H1 (cell line): ENCODE measurements at regions not wholly inside any gene's neighbourhood (a gene's known extent, or its start where the extent isn't known, plus 50 kb on each side); places are given as distances from the start of the nearest gene placed in this dataset.

Experiments
- CTCF ChIA-PET: fragments of 300-600 bp; sonication (Branson Sonifier 250); formaldehyde crosslinking; loops from one replicate; lab custom pipeline; 2021; ENCODE audit not compliant: partially characterized antibody; lab: Charles Lee
- POLR2A ChIA-PET: fragments of 300-600 bp; sonication (Branson Sonifier 250); formaldehyde crosslinking; loops from one replicate; lab custom pipeline; 2021; ENCODE audit warnings: inconsistent platforms; ENCODE audit not compliant: partially characterized antibody; lab: Charles Lee
- DNase-seq, 2 experiments: peaks; one replicate each; pipeline versions ENCODE4 v3.0.0 to v3.0.0-alpha.2; 2010 to 2022; ENCODE audit warnings: low spot score in 2 of 2, low read depth in 1 of 2, mixed read lengths in 1 of 2
- FAIRE-seq: peaks from 2 replicates; lab custom pipeline; 2011; peaks lifted over from hg19 to GRCh38; lab: Jason Lieb, UNC
- H2AFZ ChIP-seq: 2 replicates; pipeline ENCODE4 v1.8.1; 2012; ENCODE audit warnings: low read length, inconsistent platforms
- H2AK5ac ChIP-seq: 2 replicates; pipeline ENCODE4 v1.6.1; 2013; ENCODE audit warnings: low read depth, low read length
- H2BK120ac ChIP-seq: replicated peaks from 2 replicates; pipeline ENCODE3; 2013; ENCODE audit warnings: low read depth, low read length, inconsistent platforms
- H2BK12ac ChIP-seq: 2 replicates; pipeline ENCODE4 v1.6.1; 2013; ENCODE audit warnings: low read depth, low read length
- H2BK15ac ChIP-seq: 2 replicates; pipeline ENCODE4 v1.6.1; 2013; ENCODE audit warnings: low read length
- H2BK20ac ChIP-seq: 2 replicates; pipeline ENCODE4 v1.6.1; 2013; ENCODE audit warnings: low read length
- H2BK5ac ChIP-seq: 2 replicates; pipeline ENCODE4 v1.6.1; 2013; ENCODE audit warnings: low read depth, low read length
- H3K14ac ChIP-seq: 2 replicates; pipeline ENCODE4 v1.6.1; 2013; ENCODE audit warnings: inconsistent platforms; ENCODE audit not compliant: insufficient read length
- H3K18ac ChIP-seq: 2 replicates; pipeline ENCODE4 v1.6.1; 2013; ENCODE audit warnings: low read length; ENCODE audit errors: extremely low read depth
- H3K23ac ChIP-seq: 2 replicates; pipeline ENCODE4 v1.6.1; 2013; ENCODE audit warnings: inconsistent platforms; ENCODE audit not compliant: insufficient read length
- H3K23me2 ChIP-seq: 2 replicates; pipeline ENCODE4 v1.6.1; 2013; ENCODE audit warnings: low read depth, low read length
- H3K27ac ChIP-seq: 2 replicates; pipeline ENCODE4 v1.6.1; 2011; ENCODE audit warnings: low read depth, low read length, inconsistent platforms
- H3K27me3 ChIP-seq, 4 experiments: replicated peaks in 1 of 4; 1 replicate in 1 of 4; 2 replicates in 3 of 4; pipeline versions ENCODE4 v1.6.1 to v1.8.1; 2011 to 2013; ENCODE audit warnings: low read length in 3 of 4, mild to moderate bottlenecking in 3 of 4, inconsistent platforms in 2 of 4, mixed read lengths in 2 of 4, moderate library complexity in 1 of 4; ENCODE audit not compliant: control insufficient read depth in 3 of 4, insufficient read depth in 3 of 4; ENCODE audit errors: extremely low read depth in 1 of 4
- H3K36me3 ChIP-seq, 4 experiments: 2 replicates each; pipeline versions ENCODE4 v1.6.1 to v1.8.1; 2011 to 2013; ENCODE audit warnings: mild to moderate bottlenecking in 4 of 4, low read length in 3 of 4, moderate library complexity in 2 of 4, control low read depth in 1 of 4, inconsistent platforms in 1 of 4; ENCODE audit not compliant: insufficient read depth in 4 of 4, control insufficient read depth in 2 of 4
- H3K4ac ChIP-seq: replicated peaks from 2 replicates; pipeline ENCODE3; 2013; ENCODE audit warnings: low read length, low read depth, mixed read lengths, inconsistent platforms; ENCODE audit not compliant: insufficient read length
- H3K4me1 ChIP-seq, 4 experiments: replicated peaks in 1 of 4; 1 replicate in 1 of 4; 2 replicates in 3 of 4; pipeline versions ENCODE4 v1.6.1 to v1.8.1; 2011 to 2013; ENCODE audit warnings: low read length in 3 of 4, inconsistent platforms in 2 of 4, mixed read lengths in 1 of 4; ENCODE audit not compliant: insufficient read depth in 4 of 4, control insufficient read depth in 3 of 4
- H3K4me2 ChIP-seq, 2 experiments: 2 replicates each; pipeline versions ENCODE4 v1.6.1 to v1.8.1; 2011 to 2013; ENCODE audit warnings: low read depth in 2 of 2, low read length in 2 of 2, control low read depth in 1 of 2, inconsistent platforms in 1 of 2, mild to moderate bottlenecking in 1 of 2; ENCODE audit not compliant: insufficient read depth in 1 of 2
- H3K4me3 ChIP-seq, 4 experiments: fragments of 200-600, 300-600 bp in 1 of 4; sonication (generic), shearing (Covaris generic), sonication (Bioruptor Twin) in 1 of 4; 2 replicates each; pipeline versions ENCODE4 v1.5.1 to v1.8.1; 2011 to 2016; ENCODE audit warnings: low read length in 4 of 4, low read depth in 3 of 4, control low read depth in 2 of 4, inconsistent platforms in 2 of 4, mild to moderate bottlenecking in 2 of 4, mixed read lengths in 1 of 4, moderate library complexity in 1 of 4; ENCODE audit not compliant: insufficient read depth in 2 of 4; ENCODE audit errors: extremely low read depth in 1 of 4
- H3K56ac ChIP-seq: replicated peaks from 2 replicates; pipeline ENCODE3; 2013; ENCODE audit warnings: low read depth, mild to moderate bottlenecking, mixed read lengths, low read length, inconsistent platforms; ENCODE audit not compliant: insufficient read length
- H3K79me1 ChIP-seq: 2 replicates; pipeline ENCODE4 v1.6.1; 2013; ENCODE audit warnings: low read depth, low read length, control low read depth
- H3K79me2 ChIP-seq, 2 experiments: 2 replicates each; pipeline versions ENCODE4 v1.6.1 to v1.8.1; 2012 to 2013; ENCODE audit warnings: low read length in 2 of 2, mild to moderate bottlenecking in 2 of 2, inconsistent platforms in 1 of 2; ENCODE audit not compliant: insufficient read depth in 2 of 2, control insufficient read depth in 1 of 2
- H3K9ac ChIP-seq, 4 experiments: replicated peaks in 1 of 4; 1 replicate in 1 of 4; 2 replicates in 3 of 4; pipeline versions ENCODE4 v1.6.1 to v1.8.1; 2011 to 2013; ENCODE audit warnings: low read depth in 3 of 4, low read length in 3 of 4, control low read depth in 2 of 4, mild to moderate bottlenecking in 2 of 4, moderate library complexity in 2 of 4, inconsistent platforms in 1 of 4; ENCODE audit errors: extremely low read depth in 1 of 4
- H3K9me3 ChIP-seq, 2 experiments: 2 replicates each; pipeline versions ENCODE4 v1.6.1 to v1.8.1; 2012 to 2013; ENCODE audit warnings: mild to moderate bottlenecking in 2 of 2, moderate library complexity in 2 of 2, control low read depth in 1 of 2, inconsistent platforms in 1 of 2, low read depth in 1 of 2, low read length in 1 of 2, mixed read lengths in 1 of 2; ENCODE audit not compliant: insufficient read depth in 2 of 2
- H4K20me1 ChIP-seq, 2 experiments: replicated peaks in 1 of 2; 2 replicates each; pipeline versions ENCODE3 to v1.8.1; 2011 to 2013; ENCODE audit warnings: inconsistent platforms in 2 of 2, low read length in 2 of 2, mild to moderate bottlenecking in 1 of 2; ENCODE audit not compliant: insufficient read depth in 2 of 2, control insufficient read depth in 1 of 2
- H4K5ac ChIP-seq: 2 replicates; pipeline ENCODE4 v1.6.1; 2013; ENCODE audit warnings: low read length, low read depth, mixed read lengths, inconsistent platforms; ENCODE audit not compliant: insufficient read length
- H4K8ac ChIP-seq: 2 replicates; pipeline ENCODE4 v1.8.0; 2013; ENCODE audit warnings: mild to moderate bottlenecking, moderate library complexity, low read length, inconsistent platforms; ENCODE audit not compliant: insufficient read depth; ENCODE audit errors: extremely low read depth
- H4K91ac ChIP-seq: replicated peaks from 2 replicates; pipeline ENCODE3; 2013; ENCODE audit warnings: low read length, mixed read lengths, inconsistent platforms; ENCODE audit not compliant: insufficient read length
- TAF7 ChIP-seq: optimal IDR thresholded peaks from 2 replicates; pipeline ENCODE3; 2011; ENCODE audit warnings: low read depth, mild to moderate bottlenecking, inconsistent platforms, low read length, moderate library complexity, borderline replicate concordance
- YY1 ChIP-seq: IDR thresholded peaks from 2 replicates; pipeline ENCODE4 v1.6.1; 2011; ENCODE audit warnings: low read depth, mild to moderate bottlenecking, low read length
- WGBS, 2 experiments: shearing (Covaris generic) in 1 of 2; methylation state at CpG; one replicate each; pipeline versions ENCODE4 v1.1.6 to v1.1.7; 2013 to 2015; ENCODE audit warnings: low lambda C conversion rate in 2 of 2, mixed read lengths in 2 of 2, inconsistent platforms in 1 of 2, low coverage in 1 of 2, missing lambda C conversion rate in 1 of 2; ENCODE audit not compliant: insufficient replicate concordance in 2 of 2, insufficient coverage in 1 of 2, insufficient read length in 1 of 2; ENCODE audit errors: extremely low coverage in 1 of 2, missing lambda C conversion rate in 1 of 2; 5-methylcytosine and 5-hydroxymethylcytosine counted together
- TF ChIP-seq, protein P1 (sequence below): IDR thresholded peaks from 2 replicates; pipeline ENCODE4 v1.6.1; 2012; ENCODE audit warnings: inconsistent platforms
- TF ChIP-seq, protein P2 (sequence below): IDR thresholded peaks from 2 replicates; pipeline ENCODE4 v1.6.1; 2011; ENCODE audit warnings: low read length, improper control_type of control experiment

DNA sequence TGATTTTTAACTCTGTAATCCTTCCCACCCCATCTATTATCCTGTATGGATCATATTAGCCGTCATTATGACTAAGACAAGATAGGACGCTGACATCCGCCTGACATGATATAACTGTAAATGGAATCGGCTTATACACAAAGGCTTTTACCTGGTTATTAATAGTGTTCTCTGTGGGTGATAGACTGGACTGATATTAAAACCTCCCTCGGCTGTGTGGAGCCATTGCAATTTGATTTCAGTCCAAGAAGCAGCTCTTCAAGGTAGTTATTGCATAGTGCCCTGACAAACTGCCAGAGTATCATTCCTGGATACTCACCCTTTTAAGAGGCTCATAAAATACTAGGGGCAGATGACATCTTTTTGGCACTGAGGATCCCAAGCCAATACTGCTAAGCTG lies 226.1 kb upstream of the HNRNPA3 start:
- H3K27me3 ChIP-seq: no peaks in the 10 kb centered on the region
- no peak overlapping the region for H3K4me3 ChIP-seq
- no peak overlapping the region for H3K4ac ChIP-seq
- DNase-seq: no peak
- no peak overlapping the region for H2AFZ ChIP-seq
- H2BK120ac ChIP-seq: no peak overlapping the region
- no peaks in the 10 kb centered on the region for H3K4me1 ChIP-seq
- H4K5ac ChIP-seq: no peak overlapping the region
- no peak overlapping the region for H4K8ac ChIP-seq
- 85% methylated on average over 5 of the region's 5 CpGs; no CpG with 5 or more reads in 1 of the 2 experiments for WGBS, 2 experiments
- no peak for FAIRE-seq
- no peak overlapping the region for H3K27ac ChIP-seq
- H3K56ac ChIP-seq: no peak overlapping the region
- H2BK12ac ChIP-seq: no peak overlapping the region
- H3K14ac ChIP-seq: no peak overlapping the region
- POLR2A ChIA-PET: no interaction called here
- no peak overlapping the region for H3K18ac ChIP-seq
- H3K79me2 ChIP-seq: no peaks in the 10 kb centered on the region
- H3K36me3 ChIP-seq: no peaks in the 10 kb centered on the region
- no peaks in the 10 kb centered on the region for H4K20me1 ChIP-seq
- H2BK15ac ChIP-seq: no peak overlapping the region
- CTCF ChIA-PET: interaction anchor here (0.7 kb wide), 1 partner anchor 349 kb away, joined by 3 read pairs; no protein-coding TSS in a partner anchor
- no peak overlapping the region for H2BK5ac ChIP-seq
- no peaks in the 10 kb centered on the region for H3K79me1 ChIP-seq
- H4K91ac ChIP-seq: no peak overlapping the region
- H3K9me3 ChIP-seq: no peaks in the 10 kb centered on the region
- H3K23ac ChIP-seq: no peak overlapping the region
- no peaks in the 10 kb centered on the region; the same call in 1 of the 2 replicates for H3K23me2 ChIP-seq
- no peak overlapping the region for H3K4me2 ChIP-seq
- no peak overlapping the region for H3K9ac ChIP-seq
- H2BK20ac ChIP-seq: no peak overlapping the region
- TF ChIP-seq, protein P1, sequence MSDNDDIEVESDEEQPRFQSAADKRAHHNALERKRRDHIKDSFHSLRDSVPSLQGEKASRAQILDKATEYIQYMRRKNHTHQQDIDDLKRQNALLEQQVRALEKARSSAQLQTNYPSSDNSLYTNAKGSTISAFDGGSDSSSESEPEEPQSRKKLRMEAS: no peak
- TF ChIP-seq TAF7 (no peak), YY1 (no peak)
- TF ChIP-seq, protein P2, sequence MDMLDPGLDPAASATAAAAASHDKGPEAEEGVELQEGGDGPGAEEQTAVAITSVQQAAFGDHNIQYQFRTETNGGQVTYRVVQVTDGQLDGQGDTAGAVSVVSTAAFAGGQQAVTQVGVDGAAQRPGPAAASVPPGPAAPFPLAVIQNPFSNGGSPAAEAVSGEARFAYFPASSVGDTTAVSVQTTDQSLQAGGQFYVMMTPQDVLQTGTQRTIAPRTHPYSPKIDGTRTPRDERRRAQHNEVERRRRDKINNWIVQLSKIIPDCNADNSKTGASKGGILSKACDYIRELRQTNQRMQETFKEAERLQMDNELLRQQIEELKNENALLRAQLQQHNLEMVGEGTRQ: no peak
- no peak overlapping the region for H2AK5ac ChIP-seq
